Brain microvascular endothelial cell (primary cell): ENCODE measurements at regions not wholly inside any gene's neighbourhood (a gene's known extent, or its start where the extent isn't known, plus 50 kb on each side); places are given as distances from the start of the nearest gene placed in this dataset.

ENCODE experiments used
- DNase-seq: peaks from one replicate; pipeline ENCODE4 v3.0.0-alpha.2; 2020
- H3K27ac ChIP-seq: fragments of 250-450 bp; sonication (Bioruptor Pico); 2 replicates; pipeline ENCODE4 v1.5.1; 2020; ENCODE audit warnings: mild to moderate bottlenecking, moderate library complexity
- H3K27me3 ChIP-seq: fragments of 250-450 bp; sonication (Bioruptor Pico); replicated peaks from 2 replicates; pipeline ENCODE4 v1.5.1; 2020; ENCODE audit warnings: mild to moderate bottlenecking
- H3K36me3 ChIP-seq: fragments of 250-450 bp; sonication (Bioruptor Pico); replicated peaks from 2 replicates; pipeline ENCODE4 v1.5.1; 2020; ENCODE audit warnings: mild to moderate bottlenecking
- H3K4me3 ChIP-seq: 2 replicates; pipeline ENCODE4 v1.5.1; 2011; ENCODE audit warnings: low read depth, mild to moderate bottlenecking, control low read depth, low read length, moderate library complexity
- in situ Hi-C: cut with HindIII; loops from 2 replicates; pipeline ENCODE4 v1.10.0; 2017; ENCODE audit warnings: low sequenced_read_pairs, low pct_ligation_motif_present
- TF ChIP-seq, protein P1 (sequence below): IDR thresholded peaks from 2 replicates; pipeline ENCODE4 v1.5.1; 2011; ENCODE audit warnings: low read depth, mild to moderate bottlenecking, moderate library complexity, low read length, control low read depth, inconsistent platforms; ENCODE audit errors: missing control alignments

GRCh38 chr13:50550151-50550550 lies 293.3 kb downstream of the DLEU7 start:
- Histone ChIP-seq H3K4me3 (no peak overlapping the region), H3K27me3 (no peaks in the 10 kb centered on the region), H3K36me3 (no peaks in the 10 kb centered on the region), H3K27ac (no peak overlapping the region)
- TF ChIP-seq, protein P1, sequence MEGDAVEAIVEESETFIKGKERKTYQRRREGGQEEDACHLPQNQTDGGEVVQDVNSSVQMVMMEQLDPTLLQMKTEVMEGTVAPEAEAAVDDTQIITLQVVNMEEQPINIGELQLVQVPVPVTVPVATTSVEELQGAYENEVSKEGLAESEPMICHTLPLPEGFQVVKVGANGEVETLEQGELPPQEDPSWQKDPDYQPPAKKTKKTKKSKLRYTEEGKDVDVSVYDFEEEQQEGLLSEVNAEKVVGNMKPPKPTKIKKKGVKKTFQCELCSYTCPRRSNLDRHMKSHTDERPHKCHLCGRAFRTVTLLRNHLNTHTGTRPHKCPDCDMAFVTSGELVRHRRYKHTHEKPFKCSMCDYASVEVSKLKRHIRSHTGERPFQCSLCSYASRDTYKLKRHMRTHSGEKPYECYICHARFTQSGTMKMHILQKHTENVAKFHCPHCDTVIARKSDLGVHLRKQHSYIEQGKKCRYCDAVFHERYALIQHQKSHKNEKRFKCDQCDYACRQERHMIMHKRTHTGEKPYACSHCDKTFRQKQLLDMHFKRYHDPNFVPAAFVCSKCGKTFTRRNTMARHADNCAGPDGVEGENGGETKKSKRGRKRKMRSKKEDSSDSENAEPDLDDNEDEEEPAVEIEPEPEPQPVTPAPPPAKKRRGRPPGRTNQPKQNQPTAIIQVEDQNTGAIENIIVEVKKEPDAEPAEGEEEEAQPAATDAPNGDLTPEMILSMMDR, result no peak
- in situ Hi-C loops, result no loop called here
- DNase-seq, result no peak

GRCh38 chr13:50552424-50552966 lies 291.0 kb downstream of the DLEU7 start:
- in situ Hi-C loops, result no loop called here
- H3K27me3 ChIP-seq, result no peaks in the 10 kb centered on the region
- H3K27ac ChIP-seq, result no peak overlapping the region
- TF ChIP-seq, protein P1, result no peak
- no peak overlapping the region for H3K4me3 ChIP-seq
- no peaks in the 10 kb centered on the region for H3K36me3 ChIP-seq
- no peak for DNase-seq

GRCh38 chr13:50561739-50562138 lies 281.8 kb downstream of the DLEU7 start:
- in situ Hi-C loops, result no loop called here
- TF ChIP-seq, protein P1, result no peak
- Histone ChIP-seq H3K27ac (no peak overlapping the region), H3K27me3 (no peaks in the 10 kb centered on the region), H3K36me3 (no peaks in the 10 kb centered on the region), H3K4me3 (no peak overlapping the region)
- no peak for DNase-seq

GRCh38 chr13:50566646-50567045 lies 276.8 kb downstream of the DLEU7 start:
- Histone ChIP-seq H3K27me3 (no peaks in the 10 kb centered on the region), H3K36me3 (no peaks in the 10 kb centered on the region), H3K27ac (no peak overlapping the region), H3K4me3 (no peak overlapping the region)
- in situ Hi-C loops, result no loop called here
- TF ChIP-seq, protein P1, result no peak
- DNase-seq, result no peak

DNA sequence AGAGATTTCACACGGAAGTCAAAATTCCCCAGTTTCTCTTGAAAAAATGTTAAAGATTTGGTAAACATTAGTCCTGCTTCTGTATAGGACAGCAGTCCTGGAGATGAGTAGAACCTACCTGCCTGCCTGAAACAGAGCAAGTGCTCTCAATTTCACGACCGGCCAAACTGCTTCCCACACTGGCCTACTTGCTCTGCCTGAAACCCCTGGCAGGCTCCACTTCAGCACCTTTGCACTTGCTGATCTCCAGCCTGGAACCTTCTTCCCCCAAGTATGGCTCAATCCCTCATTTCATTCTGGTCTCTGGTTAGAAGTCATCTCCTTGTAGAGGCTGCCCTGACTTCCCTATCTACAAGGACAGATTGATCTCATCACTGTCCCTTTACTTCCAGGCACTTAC lies 271.4 kb downstream of the DLEU7 start:
- Histone ChIP-seq H3K27me3 (no peaks in the 10 kb centered on the region), H3K4me3 (no peak overlapping the region), H3K27ac (no peak overlapping the region), H3K36me3 (no peaks in the 10 kb centered on the region)
- in situ Hi-C loops, result no loop called here
- DNase-seq, result no peak
- TF ChIP-seq, protein P1, result no peak

- TF ChIP-seq, protein P1, result no peak
- H3K27ac ChIP-seq, result no peak overlapping the region
- in situ Hi-C loops, result no loop called here
- H3K36me3 ChIP-seq, result no peaks in the 10 kb centered on the region
- no peak for DNase-seq
- no peaks in the 10 kb centered on the region for H3K27me3 ChIP-seq
- no peak overlapping the region for H3K4me3 ChIP-seq
These were observed 270.4 kb downstream of the DLEU7 start for GRCh38 chr13:50573066-50573465.
